ENCODE measurements at regions not wholly inside any gene's neighbourhood (a gene's known extent, or its start where the extent isn't known, plus 50 kb on each side); places are given as distances from the start of the nearest gene placed in this dataset.

DNA sequence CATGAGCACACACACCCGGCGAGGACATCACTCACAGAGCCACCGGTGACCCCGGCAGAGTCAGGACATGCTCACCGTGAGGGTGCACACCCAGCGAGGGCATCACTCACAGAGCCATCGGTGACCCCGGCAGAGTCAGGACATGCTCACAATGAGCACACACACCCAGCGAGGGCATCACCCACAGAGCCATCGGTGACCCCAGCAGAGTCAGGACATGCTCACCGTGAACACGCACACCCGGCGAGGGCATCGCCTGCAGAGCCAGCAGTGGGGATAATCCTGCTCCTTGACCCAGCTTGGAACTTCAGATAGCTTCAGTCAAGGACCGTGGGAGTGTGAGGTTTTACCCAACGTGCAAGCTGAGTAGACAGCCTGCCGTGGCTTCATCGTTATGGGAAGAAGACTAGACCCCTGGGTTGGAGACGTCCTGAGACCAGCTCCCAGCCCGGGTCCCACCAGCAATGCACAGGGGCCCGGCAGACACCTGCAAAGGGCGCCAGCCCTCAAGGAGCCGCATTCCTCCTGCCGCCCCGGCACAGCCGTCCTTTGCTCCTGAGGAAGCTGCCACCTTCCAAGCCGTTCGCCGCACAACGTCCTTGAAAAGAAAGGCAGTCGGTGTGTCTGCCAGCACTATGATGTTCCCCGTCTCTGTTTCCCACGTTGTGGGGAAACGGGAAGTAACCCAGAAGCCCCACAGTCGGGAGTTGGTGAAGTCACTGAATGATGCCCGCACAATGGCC, 192.3 kb downstream of the DLL1 start:
- BruUV-seq (replicated peaks): no TSS peak
- Histone ChIP-seq H3K79me2 (ENCODE audit: control insufficient read depth, insufficient read depth, low read length) (no peaks in the 10 kb centered on the region), H3K36me3 (ENCODE audit: control insufficient read depth in 2 of 2, extremely low read depth in 1 of 2, insufficient read depth in 2 of 2, low read length in 2 of 2) (no peaks in the 10 kb centered on the region), H4K20me1 (replicated peaks; ENCODE audit: control insufficient read depth, extremely low read depth, insufficient read depth, low read length) (no peaks in the 10 kb centered on the region), H3K4me1 (ENCODE audit: control insufficient read depth, extremely low read depth, insufficient read depth, low read length) (no peaks in the 10 kb centered on the region), H3K27me3 (ENCODE audit: control insufficient read depth in 2 of 2, insufficient read depth in 2 of 2, low read length in 2 of 2) (no peaks in the 10 kb centered on the region), H3K9ac (replicated peaks; ENCODE audit: extremely low read depth, insufficient read depth, low read length) (no peak overlapping the region), H3K27ac (ENCODE audit: insufficient read depth, low read depth, low read length) (no peak overlapping the region), H3K9me3 (replicated peaks; ENCODE audit: control insufficient read depth, insufficient read depth, low read length) (no peaks in the 10 kb centered on the region), H3K9me1 (replicated peaks; ENCODE audit: control insufficient read depth, extremely low read depth, insufficient read depth, low read length) (no peaks in the 10 kb centered on the region), H2AFZ (ENCODE audit: low read depth, low read length) (no peak overlapping the region), H3K4me2 (ENCODE audit: insufficient read depth, low read length) (no peak overlapping the region), H3K4me3 (replicated peaks in 1 of 3; ENCODE audit: insufficient read depth in 1 of 3, low read depth in 1 of 3, low read length in 3 of 3) (no peak overlapping the region)
- dilution Hi-C loops (cut with MboI; ENCODE audit: extremely low pct_ligation_motif_present, low sequenced_read_pairs) (no loop called here), intact Hi-C loops (cut with micrococcal nuclease) (no loop called here)
- POLR2A ChIA-PET: no interaction called here
- CTCF ChIA-PET: no interaction called here
- DNase-seq (ENCODE audit: low read depth, low spot score): no peak
- TF ChIP-seq GATA2 (IDR thresholded peaks at IDR 0.05; ENCODE audit: insufficient read depth, insufficient read length, low read depth, low read length): no peak
- no peak for TF ChIP-seq EZH2 (IDR thresholded peaks at IDR 0.05; ENCODE audit: borderline replicate concordance, low read depth, low read length, severe bottlenecking)
- TF ChIP-seq FOS (IDR thresholded peaks at IDR 0.05; ENCODE audit: borderline replicate concordance, insufficient read depth, low read length): no peak
- TF ChIP-seq POLR2A (IDR thresholded peaks at IDR 0.05; ENCODE audit: low read depth, low read length): no peak
- TF ChIP-seq POLR2AphosphoS5 (IDR thresholded peaks at IDR 0.05; ENCODE audit: insufficient read depth, low read depth, low read length): no peak
- TF ChIP-seq MYC (IDR thresholded peaks at IDR 0.05; ENCODE audit: low read depth, low read length): no peak
- TF ChIP-seq, protein P1, sequence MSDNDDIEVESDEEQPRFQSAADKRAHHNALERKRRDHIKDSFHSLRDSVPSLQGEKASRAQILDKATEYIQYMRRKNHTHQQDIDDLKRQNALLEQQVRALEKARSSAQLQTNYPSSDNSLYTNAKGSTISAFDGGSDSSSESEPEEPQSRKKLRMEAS (IDR thresholded peaks at IDR 0.05; ENCODE audit: insufficient read depth, insufficient read length): no peak
- TF ChIP-seq JUN (IDR thresholded peaks at IDR 0.05; ENCODE audit: borderline replicate concordance, insufficient read depth, insufficient read length, low read depth): no peak
- TF ChIP-seq, protein P2, sequence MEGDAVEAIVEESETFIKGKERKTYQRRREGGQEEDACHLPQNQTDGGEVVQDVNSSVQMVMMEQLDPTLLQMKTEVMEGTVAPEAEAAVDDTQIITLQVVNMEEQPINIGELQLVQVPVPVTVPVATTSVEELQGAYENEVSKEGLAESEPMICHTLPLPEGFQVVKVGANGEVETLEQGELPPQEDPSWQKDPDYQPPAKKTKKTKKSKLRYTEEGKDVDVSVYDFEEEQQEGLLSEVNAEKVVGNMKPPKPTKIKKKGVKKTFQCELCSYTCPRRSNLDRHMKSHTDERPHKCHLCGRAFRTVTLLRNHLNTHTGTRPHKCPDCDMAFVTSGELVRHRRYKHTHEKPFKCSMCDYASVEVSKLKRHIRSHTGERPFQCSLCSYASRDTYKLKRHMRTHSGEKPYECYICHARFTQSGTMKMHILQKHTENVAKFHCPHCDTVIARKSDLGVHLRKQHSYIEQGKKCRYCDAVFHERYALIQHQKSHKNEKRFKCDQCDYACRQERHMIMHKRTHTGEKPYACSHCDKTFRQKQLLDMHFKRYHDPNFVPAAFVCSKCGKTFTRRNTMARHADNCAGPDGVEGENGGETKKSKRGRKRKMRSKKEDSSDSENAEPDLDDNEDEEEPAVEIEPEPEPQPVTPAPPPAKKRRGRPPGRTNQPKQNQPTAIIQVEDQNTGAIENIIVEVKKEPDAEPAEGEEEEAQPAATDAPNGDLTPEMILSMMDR (IDR thresholded peaks at IDR 0.05; ENCODE audit: extremely low read depth in 1 of 2, insufficient read depth in 1 of 2, low read depth in 1 of 2, low read length in 2 of 2): no peak
- FAIRE-seq: no peak
